Liver (tissue), 7 donors: ENCODE measurements at regions not wholly inside any gene's neighbourhood (a gene's known extent, or its start where the extent isn't known, plus 50 kb on each side); places are given as distances from the start of the nearest gene placed in this dataset.

Experiments
- DNase-seq: peaks from one replicate; pipeline ENCODE4 v3.0.0-alpha.2; 2017; ENCODE audit warnings: low spot score
- H3K27ac ChIP-seq, 2 donors: one replicate each; pipeline ENCODE4 v1.7.0; 2013; ENCODE audit warnings: inconsistent platforms in 2 of 2, low read length in 2 of 2, control low read depth in 1 of 2, low read depth in 1 of 2, mild to moderate bottlenecking in 1 of 2
- H3K27me3 ChIP-seq, 4 donors: one replicate each; pipeline versions ENCODE4 v1.6.1 to v1.7.0; 2013; ENCODE audit warnings: low read length in 3 of 4, inconsistent platforms in 1 of 4, mild to moderate bottlenecking in 1 of 4, moderate library complexity in 1 of 4; ENCODE audit not compliant: control insufficient read depth in 4 of 4, insufficient read depth in 4 of 4
- H3K36me3 ChIP-seq, 4 donors: one replicate each; pipeline versions ENCODE4 v1.6.1 to v1.7.0; 2013; ENCODE audit warnings: low read length in 3 of 4, mild to moderate bottlenecking in 3 of 4, low read depth in 1 of 4, moderate library complexity in 1 of 4; ENCODE audit not compliant: control insufficient read depth in 4 of 4, insufficient read depth in 3 of 4
- H3K4me1 ChIP-seq, 4 donors: one replicate each; pipeline versions ENCODE4 v1.6.1 to v1.7.0; 2013; ENCODE audit warnings: low read length in 3 of 4, mild to moderate bottlenecking in 3 of 4, moderate library complexity in 1 of 4; ENCODE audit not compliant: control insufficient read depth in 4 of 4, insufficient read depth in 4 of 4
- H3K4me3 ChIP-seq, 3 donors: one replicate each; pipeline versions ENCODE4 v1.6.1 to v1.7.0; 2013; ENCODE audit warnings: low read length in 3 of 3, control low read depth in 1 of 3, low read depth in 1 of 3, mild to moderate bottlenecking in 1 of 3
- H3K9ac ChIP-seq, 2 donors: one replicate each; pipeline ENCODE4 v1.7.0; 2013; ENCODE audit warnings: low read length in 2 of 2, mild to moderate bottlenecking in 2 of 2, moderate library complexity in 2 of 2, control low read depth in 1 of 2, low read depth in 1 of 2
- H3K9me3 ChIP-seq, 4 donors: one replicate each; pipeline versions ENCODE4 v1.6.1 to v1.7.0; 2013; ENCODE audit warnings: low read length in 3 of 4; ENCODE audit not compliant: control insufficient read depth in 4 of 4
- EGR1 ChIP-seq, 2 donors: IDR thresholded peaks; 2 replicates each; pipeline ENCODE4 v1.6.1; 2016 to 2018; ENCODE audit warnings: antibody characterized with exemption in 2 of 2, low read depth in 2 of 2
- FOXA2 ChIP-seq: IDR thresholded peaks from 2 replicates; pipeline ENCODE4 v1.6.1; 2016; ENCODE audit warnings: antibody characterized with exemption
- GABPA ChIP-seq, 2 donors: IDR thresholded peaks in 1 of 2; conservative IDR thresholded peaks in 1 of 2; 2 replicates each; pipeline ENCODE4 v1.6.1; 2016; ENCODE audit warnings: antibody characterized with exemption in 2 of 2, mild to moderate bottlenecking in 1 of 2, moderate library complexity in 1 of 2
- HNF4A ChIP-seq, 2 donors: conservative IDR thresholded peaks; 2 replicates each; pipeline ENCODE4 v1.6.1; 2016; ENCODE audit warnings: antibody characterized with exemption in 2 of 2, mild to moderate bottlenecking in 2 of 2
- JUND ChIP-seq, 2 donors: IDR thresholded peaks; 2 replicates each; pipeline ENCODE4 v1.6.1; 2016; ENCODE audit warnings: antibody characterized with exemption in 2 of 2
- MAX ChIP-seq: IDR thresholded peaks from 2 replicates; pipeline ENCODE4 v1.6.1; 2016; ENCODE audit warnings: antibody characterized with exemption
- NR2F2 ChIP-seq: IDR thresholded peaks from 2 replicates; pipeline ENCODE4 v1.6.1; 2016; ENCODE audit warnings: antibody characterized with exemption
- RAD21 ChIP-seq, 2 donors: IDR thresholded peaks; 2 replicates each; pipeline ENCODE4 v1.6.1; 2016; ENCODE audit warnings: antibody characterized with exemption in 2 of 2, mild to moderate bottlenecking in 2 of 2
- REST ChIP-seq: IDR thresholded peaks from 2 replicates; pipeline ENCODE4 v1.6.1; 2016; ENCODE audit warnings: antibody characterized with exemption, mild to moderate bottlenecking
- RXRA ChIP-seq, 2 donors: IDR thresholded peaks; 2 replicates each; pipeline ENCODE4 v1.6.1; 2017 to 2018; ENCODE audit warnings: antibody characterized with exemption in 2 of 2, mild to moderate bottlenecking in 1 of 2
- SP1 ChIP-seq: IDR thresholded peaks from 2 replicates; pipeline ENCODE4 v1.6.1; 2018; ENCODE audit warnings: antibody characterized with exemption, mild to moderate bottlenecking
- TAF1 ChIP-seq: conservative IDR thresholded peaks from 2 replicates; pipeline ENCODE4 v1.6.1; 2016; ENCODE audit warnings: antibody characterized with exemption, mild to moderate bottlenecking
- YY1 ChIP-seq: IDR thresholded peaks from 2 replicates; pipeline ENCODE4 v1.6.1; 2016; ENCODE audit warnings: antibody characterized with exemption, mild to moderate bottlenecking
- WGBS: extraction: QIAGEN DNeasy Blood & Tissue Kit; methylation state at CpG from one replicate; pipeline ENCODE4 v1.1.7; 2013; 5-methylcytosine and 5-hydroxymethylcytosine counted together
- TF ChIP-seq, protein P1 (sequence below): IDR thresholded peaks from 2 replicates; pipeline ENCODE4 v1.6.1; 2016; ENCODE audit warnings: antibody characterized with exemption
- donor health status: healthy.
- donor health status: healthy.
- donor health status: healthy.
- donor health status: healthy.

DNA sequence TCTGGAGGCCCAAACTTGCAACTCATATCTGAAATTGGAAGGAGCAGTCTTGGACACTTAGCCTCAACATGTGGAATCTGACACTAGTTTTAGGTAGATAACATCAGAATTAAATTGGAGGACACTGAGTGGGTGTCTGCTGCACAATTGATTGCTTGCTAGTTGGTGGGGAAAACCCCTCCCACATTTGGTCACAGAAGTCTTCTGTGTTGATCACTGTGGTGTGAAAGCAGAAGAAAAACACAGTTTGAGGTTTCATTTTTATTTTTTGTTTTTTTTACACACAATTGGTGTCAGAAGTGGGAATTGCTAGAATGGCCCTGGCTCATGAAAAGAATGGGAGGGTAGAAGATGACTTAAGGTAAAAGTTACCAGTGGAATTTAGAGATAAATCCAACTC, 78.0 kb upstream of the CD163 start:
- no peaks in the 10 kb centered on the region for H3K36me3 ChIP-seq
- no peaks in the 10 kb centered on the region for H3K27me3 ChIP-seq
- no peak for DNase-seq
- TF ChIP-seq RXRA (IDR thresholded peaks at IDR 0.05) (no peak), SP1 (no peak), NR2F2 (no peak), HNF4A (conservative IDR thresholded peaks at IDR 0.05) (no peak), REST (no peak), GABPA (IDR thresholded peaks at IDR 0.05 in 1 of 2, conservative IDR thresholded peaks at IDR 0.05 in 1 of 2) (no peak), YY1 (no peak), EGR1 (IDR thresholded peaks at IDR 0.05; ENCODE audit: low read depth in 2 of 2) (no peak), RAD21 (IDR thresholded peaks at IDR 0.05) (no peak), JUND (IDR thresholded peaks at IDR 0.05) (no peak)
- TF ChIP-seq, protein P1, sequence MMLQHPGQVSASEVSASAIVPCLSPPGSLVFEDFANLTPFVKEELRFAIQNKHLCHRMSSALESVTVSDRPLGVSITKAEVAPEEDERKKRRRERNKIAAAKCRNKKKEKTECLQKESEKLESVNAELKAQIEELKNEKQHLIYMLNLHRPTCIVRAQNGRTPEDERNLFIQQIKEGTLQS = no peak
- no peaks in the 10 kb centered on the region for H3K9me3 ChIP-seq
- H3K9ac ChIP-seq = no peak overlapping the region
- no peaks in the 10 kb centered on the region for H3K4me1 ChIP-seq
- no peak overlapping the region for H3K27ac ChIP-seq
- no peak overlapping the region for H3K4me3 ChIP-seq

GRCh38 chr12:7581046-7581445, 77.5 kb upstream of the CD163 start:
- H3K27ac ChIP-seq = no peak overlapping the region
- H3K4me1 ChIP-seq = no peaks in the 10 kb centered on the region
- no peaks in the 10 kb centered on the region for H3K27me3 ChIP-seq
- no peak overlapping the region for H3K4me3 ChIP-seq
- 25% methylated on average over 2 of the region's 2 CpGs for WGBS
- H3K9me3 ChIP-seq = no peaks in the 10 kb centered on the region
- TF ChIP-seq FOXA2 (peak; percentile 22), HNF4A (conservative IDR thresholded peaks at IDR 0.05) (peak; percentile 39 to 49)
- TF ChIP-seq, protein P1 = no peak
- H3K36me3 ChIP-seq = no peaks in the 10 kb centered on the region
- no peak overlapping the region for H3K9ac ChIP-seq
- no peak for DNase-seq

- H3K4me1 ChIP-seq = no peaks in the 10 kb centered on the region
- H3K4me3 ChIP-seq = no peak overlapping the region
- 57% methylated on average over 1 of the region's 1 CpG for WGBS
- peaks cover 0 to 2% (median under 1%) of the 10 kb centered on the region in 4 donors for H3K9me3 ChIP-seq
- DNase-seq = no peak
- peak; percentile 34 for TF ChIP-seq MAX
- TF ChIP-seq TAF1 = no peak
- peak; percentile 13 for TF ChIP-seq YY1
- peak in 1 of 2 donors; percentile 14 for TF ChIP-seq RXRA (IDR thresholded peaks at IDR 0.05)
- TF ChIP-seq SP1 = peak; percentile 17
- no peaks in the 10 kb centered on the region for H3K27me3 ChIP-seq
- H3K36me3 ChIP-seq = no peaks in the 10 kb centered on the region
- no peak overlapping the region for H3K9ac ChIP-seq
- H3K27ac ChIP-seq = no peak overlapping the region
These were observed 67.7 kb upstream of the CD163 start for GRCh38 chr12:7571257-7571656.
